NCI-H146 treated with DMSO at 0.1 percent for 48 hours (cell line): ENCODE measurements at regions not wholly inside any gene's neighbourhood (a gene's known extent, or its start where the extent isn't known, plus 50 kb on each side); places are given as distances from the start of the nearest gene placed in this dataset.
"Not testable (repeated sequence)": the region's sequence is repeated elsewhere in the genome, so short reads cannot be mapped to it uniquely, and the experiment has no call there.

Experiments
- DNase-seq: peaks from one replicate; lab custom pipeline; 2025; ENCODE audit not compliant: unreplicated experiment; lab: John Stamatoyannopoulos, UW

- DNase-seq: no peak
Measured at GRCh38 chr4:170729897-170730296, 640.1 kb upstream of the AADAT start.

GRCh38 chr4:170729236-170729635 lies 639.5 kb upstream of the AADAT start:
- no peak for DNase-seq

- DNase-seq: no peak
Measured at GRCh38 chr4:170724191-170724590, 634.4 kb upstream of the AADAT start.

GRCh38 chr4:170723171-170723570 lies 633.4 kb upstream of the AADAT start:
- no peak for DNase-seq

- DNase-seq: no peak
Measured at GRCh38 chr4:170721812-170722373, 632.1 kb upstream of the AADAT start.

GRCh38 chr4:170716868-170717267 lies 627.1 kb upstream of the AADAT start:
- no peak for DNase-seq

GRCh38 chr4:170705907-170706306 lies 616.2 kb upstream of the AADAT start:
- DNase-seq: no peak

GRCh38 chr4:170700064-170700463 lies 610.3 kb upstream of the AADAT start:
- no peak for DNase-seq

GRCh38 chr4:170698334-170698733 lies 608.6 kb upstream of the AADAT start:
- no peak for DNase-seq

GRCh38 chr4:170697845-170698244 lies 608.1 kb upstream of the AADAT start:
- no peak for DNase-seq

GRCh38 chr4:170697045-170697444 lies 607.3 kb upstream of the AADAT start:
- DNase-seq: no peak

- DNase-seq: no peak
Measured at GRCh38 chr4:170691168-170691567, 601.4 kb upstream of the AADAT start.

GRCh38 chr4:170687751-170688150 lies 598.0 kb upstream of the AADAT start:
- DNase-seq: no peak

- DNase-seq: not testable (repeated sequence)
Measured at GRCh38 chr4:170685701-170686100, 595.9 kb upstream of the AADAT start.

GRCh38 chr4:170682558-170683294 lies 593.0 kb upstream of the AADAT start:
- DNase-seq: no peak

- not testable (repeated sequence) for DNase-seq
Measured at GRCh38 chr4:170682087-170682486, 592.3 kb upstream of the AADAT start.

- no peak for DNase-seq
Measured at GRCh38 chr4:170675568-170676262, 586.0 kb upstream of the AADAT start.

- no peak for DNase-seq
Measured at GRCh38 chr4:170674176-170674575, 584.4 kb upstream of the AADAT start.

- DNase-seq: no peak
Measured at GRCh38 chr4:170672381-170672965, 582.7 kb upstream of the AADAT start.

- no peak for DNase-seq
Measured at GRCh38 chr4:170671171-170671570, 581.4 kb upstream of the AADAT start.

- no peak for DNase-seq
Measured at GRCh38 chr4:170667814-170668213, 578.1 kb upstream of the AADAT start.

GRCh38 chr4:170666909-170667308 lies 577.2 kb upstream of the AADAT start:
- DNase-seq: no peak
